ENCODE measurements at regions not wholly inside any gene's neighbourhood (a gene's known extent, or its start where the extent isn't known, plus 50 kb on each side); places are given as distances from the start of the nearest gene placed in this dataset.

- H3K36me3 ChIP-seq = no peaks in the 10 kb centered on the region
- peaks cover 6% of the 10 kb centered on the region for H3K4me1 ChIP-seq (ENCODE audit: low read depth)
- no peak for TF ChIP-seq CTCF (IDR thresholded peaks at IDR 0.05; ENCODE audit: low read depth, low read length)
- H3K9me3 ChIP-seq (ENCODE audit: low read depth) = no peaks in the 10 kb centered on the region
- no peak overlapping the region for H3K4me3 ChIP-seq
- no peaks in the 10 kb centered on the region for H3K27me3 ChIP-seq
- DNase-seq (ENCODE audit: low read depth in 1 of 2, low spot score in 1 of 2) = peak in 1 of 2 donors; percentile 12
- no peak overlapping the region for H3K27ac ChIP-seq
These were observed 71.0 kb upstream of the KCTD1 start for GRCh38 chr18:26619350-26619749.

DNA sequence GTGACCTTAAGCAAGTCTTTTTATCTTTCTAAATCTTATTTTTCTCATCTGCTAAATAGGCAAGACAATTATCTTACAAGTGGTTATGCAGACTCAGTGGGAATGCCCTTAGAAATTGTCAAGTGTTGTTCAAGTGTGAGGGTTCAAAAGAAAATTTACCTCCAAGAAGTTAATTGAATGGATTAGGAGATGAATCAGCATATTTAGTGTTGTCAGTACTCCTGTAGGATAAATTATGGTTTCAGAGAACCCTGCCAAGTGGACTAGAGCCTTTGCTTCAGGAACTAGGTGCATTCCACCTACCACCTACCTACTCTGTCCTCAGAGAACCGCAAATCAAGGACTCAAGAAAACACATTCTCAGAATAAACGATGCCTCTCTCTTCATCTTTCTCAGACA, 69.8 kb upstream of the KCTD1 start:
- H3K36me3 ChIP-seq = no peaks in the 10 kb centered on the region
- no peak for TF ChIP-seq CTCF (IDR thresholded peaks at IDR 0.05; ENCODE audit: low read depth, low read length)
- no peaks in the 10 kb centered on the region for H3K9me3 ChIP-seq (ENCODE audit: low read depth)
- no peak overlapping the region for H3K27ac ChIP-seq
- no peak overlapping the region for H3K4me3 ChIP-seq
- no peaks in the 10 kb centered on the region for H3K27me3 ChIP-seq
- no peak for DNase-seq (ENCODE audit: low read depth in 1 of 2, low spot score in 1 of 2)
- H3K4me1 ChIP-seq (ENCODE audit: low read depth) = peaks cover 6% of the 10 kb centered on the region

- no peaks in the 10 kb centered on the region for H3K9me3 ChIP-seq (ENCODE audit: low read depth)
- H3K27me3 ChIP-seq = no peaks in the 10 kb centered on the region
- DNase-seq (ENCODE audit: low read depth in 1 of 2, low spot score in 1 of 2) = peak in 1 of 2 donors; percentile 82
- no peak for TF ChIP-seq CTCF (IDR thresholded peaks at IDR 0.05; ENCODE audit: low read depth, low read length)
- H3K36me3 ChIP-seq = no peaks in the 10 kb centered on the region
- H3K4me1 ChIP-seq (ENCODE audit: low read depth) = peaks cover 6% of the 10 kb centered on the region
- no peak overlapping the region for H3K27ac ChIP-seq
- H3K4me3 ChIP-seq = no peak overlapping the region
These were observed 68.8 kb upstream of the KCTD1 start for GRCh38 chr18:26617151-26617554.

DNA sequence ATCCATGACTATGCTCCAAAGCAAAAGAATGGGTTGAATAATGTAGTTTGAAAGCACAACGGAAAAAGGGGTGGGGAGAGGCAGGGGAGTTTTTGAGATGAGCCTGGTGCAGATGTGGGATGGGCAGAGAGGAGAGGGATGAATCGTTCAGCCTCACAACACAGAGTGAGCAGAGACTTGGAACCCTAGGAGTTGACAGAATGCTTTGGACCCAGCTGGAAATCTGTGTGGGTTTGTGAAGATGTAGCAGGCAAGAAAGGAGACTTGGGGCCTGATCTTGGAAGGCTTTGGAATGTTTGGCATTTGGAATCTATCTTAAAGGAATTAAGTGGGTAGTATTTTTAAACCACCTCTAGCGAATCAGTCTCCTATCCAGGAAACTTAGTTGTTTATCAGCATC, 66.0 kb upstream of the KCTD1 start:
- Histone ChIP-seq H3K9me3 (ENCODE audit: low read depth) (no peaks in the 10 kb centered on the region), H3K4me1 (ENCODE audit: low read depth) (peaks cover 6% of the 10 kb centered on the region), H3K4me3 (no peak overlapping the region), H3K27ac (no peak overlapping the region), H3K27me3 (no peaks in the 10 kb centered on the region), H3K36me3 (no peaks in the 10 kb centered on the region)
- no peak for TF ChIP-seq CTCF (IDR thresholded peaks at IDR 0.05; ENCODE audit: low read depth, low read length)
- DNase-seq (ENCODE audit: low read depth in 1 of 2, low spot score in 1 of 2) = peak in 1 of 2 donors; percentile 25
